Erythroblast (primary cell): ENCODE measurements at regions not wholly inside any gene's neighbourhood (a gene's known extent, or its start where the extent isn't known, plus 50 kb on each side); places are given as distances from the start of the nearest gene placed in this dataset.

Experiments
- DNase-seq, 2 experiments: peaks; one replicate each; lab custom pipeline; 2025; lab: John Stamatoyannopoulos, UW
- GATA1 ChIP-seq: IDR thresholded peaks from 2 replicates; pipeline ENCODE4 v1.6.1; 2011; ENCODE audit warnings: low read depth, mild to moderate bottlenecking, control low read depth, low read length, moderate library complexity
- POLR2A ChIP-seq: IDR thresholded peaks from 2 replicates; pipeline ENCODE4 v1.6.1; 2011; ENCODE audit warnings: mild to moderate bottlenecking, low read length

- DNase-seq: no peak
- TF ChIP-seq POLR2A (no peak), GATA1 (no peak)
Measured at GRCh38 chr1:217921126-217921904, 290.2 kb downstream of the SPATA17 start.

- TF ChIP-seq GATA1: no peak
- TF ChIP-seq POLR2A: no peak
Measured at GRCh38 chr1:217924924-217925323, 293.8 kb downstream of the SPATA17 start.

GRCh38 chr1:217929213-217929885 is 298.2 kb downstream of the SPATA17 start:
- TF ChIP-seq POLR2A (no peak), GATA1 (no peak)
- DNase-seq: no peak

More at GRCh38 chr1:217924924-217925323, 293.8 kb downstream of the SPATA17 start:
- no peak for DNase-seq

GRCh38 chr1:217943361-217943760 is 312.2 kb downstream of the SPATA17 start:
- TF ChIP-seq GATA1 (no peak), POLR2A (no peak)
- no peak for DNase-seq

GRCh38 chr1:217944550-217944949 is 313.4 kb downstream of the SPATA17 start:
- TF ChIP-seq GATA1 (no peak), POLR2A (no peak)
- DNase-seq: no peak

GRCh38 chr1:217946511-217946910 is 315.4 kb downstream of the SPATA17 start:
- DNase-seq: no peak
- no peak for TF ChIP-seq POLR2A
- TF ChIP-seq GATA1: no peak

GRCh38 chr1:217948741-217949140 is 317.6 kb downstream of the SPATA17 start:
- no peak for TF ChIP-seq GATA1
- TF ChIP-seq POLR2A: no peak
- no peak for DNase-seq

GRCh38 chr1:217953330-217953729 is 322.2 kb downstream of the SPATA17 start:
- TF ChIP-seq POLR2A: no peak
- no peak for TF ChIP-seq GATA1
- DNase-seq: no peak

- DNase-seq: no peak
- no peak for TF ChIP-seq GATA1
- TF ChIP-seq POLR2A: no peak
Measured at GRCh38 chr1:217953922-217954321, 322.8 kb downstream of the SPATA17 start.

GRCh38 chr1:217955723-217956122 is 324.6 kb downstream of the SPATA17 start:
- DNase-seq: no peak
- TF ChIP-seq GATA1 (no peak), POLR2A (no peak)

- TF ChIP-seq GATA1: no peak
- no peak for TF ChIP-seq POLR2A
- DNase-seq: no peak
Measured at GRCh38 chr1:217965156-217965786, 319.8 kb upstream of the RRP15 start.

GRCh38 chr1:217968085-217968484 is 317.0 kb upstream of the RRP15 start:
- TF ChIP-seq GATA1: no peak
- TF ChIP-seq POLR2A: no peak
- DNase-seq: no peak

- TF ChIP-seq GATA1: no peak
- no peak for TF ChIP-seq POLR2A
- DNase-seq: no peak
Measured at GRCh38 chr1:217969428-217969827, 315.7 kb upstream of the RRP15 start.

GRCh38 chr1:217977943-217978342 is 307.1 kb upstream of the RRP15 start:
- DNase-seq: no peak
- TF ChIP-seq GATA1 (no peak), POLR2A (no peak)

GRCh38 chr1:217981430-217981829 is 303.7 kb upstream of the RRP15 start:
- no peak for DNase-seq
- TF ChIP-seq POLR2A (no peak), GATA1 (no peak)
